Heart right ventricle (tissue), 16 donors: ENCODE measurements at regions not wholly inside any gene's neighbourhood (a gene's known extent, or its start where the extent isn't known, plus 50 kb on each side); places are given as distances from the start of the nearest gene placed in this dataset.

Experiments
- ATAC-seq, 8 donors: fragments of 200-7000 bp; cut with Tn5 transposase; one replicate each; pipeline ENCODE4 v1.9.1; 2020; ENCODE audit warnings: mild to moderate bottlenecking in 8 of 8, moderate library complexity in 8 of 8, moderate number of reproducible peaks in 1 of 8
- DNase-seq, 2 donors: peaks; one replicate each; pipeline ENCODE4 v3.0.0-alpha.2; 2020
- H3K27ac ChIP-seq, 10 donors: fragments of 200-600 bp; sonication (generic) in 2 of 10; one replicate each; pipeline versions ENCODE4 v1.5.0 to v1.8.0; 2020 to 2022; ENCODE audit warnings: mild to moderate bottlenecking in 3 of 10
- H3K27me3 ChIP-seq, 7 donors: fragments of 200-600 bp; one replicate each; pipeline ENCODE4 v1.8.0; 2021 to 2022; ENCODE audit warnings: mild to moderate bottlenecking in 2 of 7
- H3K36me3 ChIP-seq, 9 donors: fragments of 200-600 bp; sonication (generic) in 1 of 9; one replicate each; pipeline versions ENCODE4 v1.5.0 to v1.8.0; 2020 to 2022; ENCODE audit warnings: mild to moderate bottlenecking in 2 of 9
- H3K4me1 ChIP-seq, 9 donors: fragments of 200-600 bp; sonication (generic) in 1 of 9; one replicate each; pipeline versions ENCODE4 v1.5.0 to v1.8.0; 2020 to 2022; ENCODE audit warnings: mild to moderate bottlenecking in 4 of 9
- H3K4me3 ChIP-seq, 10 donors: fragments of 200-600 bp; sonication (generic) in 2 of 10; one replicate each; pipeline versions ENCODE4 v1.5.0 to v1.8.0; 2020 to 2022; ENCODE audit warnings: mild to moderate bottlenecking in 7 of 10, moderate library complexity in 2 of 10
- H3K9me3 ChIP-seq, 11 donors: fragments of 200-600 bp in 10 of 11; sonication (generic) in 2 of 11; one replicate each; pipeline versions ENCODE4 v1.5.0 to v1.8.0; 2013 to 2022; ENCODE audit warnings: mild to moderate bottlenecking in 2 of 11, control low read depth in 1 of 11, moderate library complexity in 1 of 11
- WGBS, 2 donors: extraction: QIAGEN DNeasy Blood & Tissue Kit; methylation state at CpG; one replicate each; pipeline ENCODE4 v1.1.7; 2013; ENCODE audit warnings: inconsistent platforms in 1 of 2; 5-methylcytosine and 5-hydroxymethylcytosine counted together
- intact Hi-C, 10 donors: fragments of 100-400 bp; cut with DNase I; formaldehyde crosslinking; loops; one replicate each; pipeline versions ENCODE4 v1.11.1 to v1.14.2; 2022
- TF ChIP-seq, protein P1 (sequence below), 9 donors: fragments of 200-600 bp; sonication (generic) in 2 of 9; IDR thresholded peaks; one replicate each; pipeline versions ENCODE4 v1.5.0 to v1.8.0; 2021 to 2022; ENCODE audit warnings: antibody characterized with exemption in 9 of 9, mild to moderate bottlenecking in 5 of 9, moderate library complexity in 1 of 9
- donor health status: Arrhythmogenic right ventricular cardiomyopathy.
- donor health status: ischemic (EF 13 %, LVEDD 7.1; RV severe dilation, severe dysfunction).
- donor health status: healthy with polysubstance abuse.
- donor health status: DM: no; HTN: yes; CAD: no.
- donor health status: DM: no; HTN: no; CAD: no.
- donor health status: ischemic (EF 25% LVEDD 6.9; RV normal size, moderate dysfunction).
- donor health status: ischemic (EF 25% LVEDD 5.7; RV mildly dilated, moderate dysfunction).
- donor health status: healthy.
- donor health status: DM: yes; HTN: yes; CAD: no.
- donor health status: Ischemic cardiomyopathy.
- donor health status: ischemic (EF 35%, LVEDD 5.7; RV mildly dilated, moderate dysfunction).
- donor health status: nonischemic (EF 11% LVEDD 7.7; RV severe dilation, severe dysfunction).
- donor health status: DM: yes; HTN: yes; CAD: no.
- donor health status: PGD.
- donor health status: ischemic (EF 29% LVEDD 5.4; RV normal size, mild dysfunction).
- donor health status: nonischemic (EF 23%, LVEDD 6.1; RV moderate dilation, normal function).

GRCh38 chr6:44525761-44526351, 138.3 kb downstream of the CDC5L start:
- Histone ChIP-seq H3K9me3 (peaks cover 0 to 26% (median 5%) of the 10 kb centered on the region in 11 donors), H3K4me1 (no peaks in the 10 kb centered on the region), H3K27ac (no peak overlapping the region), H3K27me3 (peaks cover 0 to 12% (median 5%) of the 10 kb centered on the region in 7 donors), H3K36me3 (no peaks in the 10 kb centered on the region), H3K4me3 (no peak overlapping the region)
- no peak for DNase-seq
- TF ChIP-seq, protein P1, sequence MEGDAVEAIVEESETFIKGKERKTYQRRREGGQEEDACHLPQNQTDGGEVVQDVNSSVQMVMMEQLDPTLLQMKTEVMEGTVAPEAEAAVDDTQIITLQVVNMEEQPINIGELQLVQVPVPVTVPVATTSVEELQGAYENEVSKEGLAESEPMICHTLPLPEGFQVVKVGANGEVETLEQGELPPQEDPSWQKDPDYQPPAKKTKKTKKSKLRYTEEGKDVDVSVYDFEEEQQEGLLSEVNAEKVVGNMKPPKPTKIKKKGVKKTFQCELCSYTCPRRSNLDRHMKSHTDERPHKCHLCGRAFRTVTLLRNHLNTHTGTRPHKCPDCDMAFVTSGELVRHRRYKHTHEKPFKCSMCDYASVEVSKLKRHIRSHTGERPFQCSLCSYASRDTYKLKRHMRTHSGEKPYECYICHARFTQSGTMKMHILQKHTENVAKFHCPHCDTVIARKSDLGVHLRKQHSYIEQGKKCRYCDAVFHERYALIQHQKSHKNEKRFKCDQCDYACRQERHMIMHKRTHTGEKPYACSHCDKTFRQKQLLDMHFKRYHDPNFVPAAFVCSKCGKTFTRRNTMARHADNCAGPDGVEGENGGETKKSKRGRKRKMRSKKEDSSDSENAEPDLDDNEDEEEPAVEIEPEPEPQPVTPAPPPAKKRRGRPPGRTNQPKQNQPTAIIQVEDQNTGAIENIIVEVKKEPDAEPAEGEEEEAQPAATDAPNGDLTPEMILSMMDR (IDR thresholded peaks at IDR 0.05), result no peak
- no peak for ATAC-seq
- 87 to 89% methylated on average over 9 of the region's 9 CpGs for WGBS, 2 donors
- intact Hi-C loops, result no loop called here

DNA sequence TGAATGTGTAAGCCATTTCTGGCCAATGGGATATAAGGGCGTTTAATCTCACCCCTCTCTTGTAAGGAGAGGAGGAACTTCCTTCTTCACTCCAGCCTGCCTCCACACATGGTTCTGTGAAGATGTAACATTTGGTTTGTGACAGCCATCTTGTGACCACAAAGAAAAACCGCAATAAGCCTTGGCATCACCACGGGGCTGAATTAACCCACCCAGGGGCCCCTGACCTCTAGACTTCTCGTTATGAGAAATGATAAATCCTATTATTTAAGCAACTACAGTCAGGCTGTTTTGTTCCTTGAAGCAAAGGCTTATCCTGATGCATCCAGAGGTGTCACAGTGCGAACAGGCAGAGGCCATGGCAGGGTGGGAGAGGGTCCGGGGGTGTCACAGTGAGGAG, 139.7 kb downstream of the CDC5L start:
- 70 to 77% methylated on average over 6 of the region's 6 CpGs for WGBS, 2 donors

DNA sequence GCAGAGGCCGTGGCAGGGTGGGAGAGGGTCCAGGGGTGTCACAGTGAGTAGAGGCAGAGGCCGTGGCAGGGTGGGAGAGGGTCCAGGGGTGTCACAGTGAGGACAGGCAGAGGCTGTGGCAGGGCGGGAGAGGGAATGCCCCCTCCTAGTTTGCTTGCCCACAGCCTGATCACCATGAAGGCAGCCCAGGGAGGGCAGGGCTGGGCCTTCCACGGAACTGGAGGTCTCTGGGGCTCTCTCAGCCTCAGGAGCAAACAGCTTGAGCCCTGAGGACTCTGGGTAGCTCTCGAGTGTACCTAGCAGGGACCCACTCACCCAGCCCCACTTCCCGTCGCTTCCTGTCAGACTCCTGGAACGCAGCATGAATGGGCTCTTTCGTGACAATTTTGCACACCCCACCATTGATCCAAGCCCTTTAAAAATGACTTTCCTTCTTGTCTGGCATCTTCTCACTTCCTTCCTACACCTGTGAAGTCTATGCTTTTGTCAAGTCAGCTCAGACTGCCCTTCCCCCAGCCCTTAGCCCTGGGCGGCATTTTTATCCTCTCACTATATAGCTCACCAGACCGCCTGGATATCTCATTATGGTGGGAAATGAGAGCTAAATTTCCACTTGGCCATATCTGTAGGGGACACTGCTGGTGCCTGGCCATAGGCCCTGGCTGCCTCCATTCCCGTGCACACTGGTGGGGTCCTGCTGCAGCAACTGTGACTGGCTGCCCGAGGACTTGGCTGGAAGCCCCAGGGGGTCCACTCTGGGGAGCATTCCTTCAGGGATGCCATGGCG, 140.3 kb downstream of the CDC5L start:
- H3K4me3 ChIP-seq, result no peak overlapping the region
- DNase-seq, result no peak
- no peak overlapping the region for H3K27ac ChIP-seq
- no peak for ATAC-seq
- H3K27me3 ChIP-seq, result peaks cover 0 to 13% (median 0%) of the 10 kb centered on the region in 7 donors
- WGBS, 2 donors, result 69 to 72% methylated on average over 14 of the region's 14 CpGs
- intact Hi-C loops, result no loop called here
- H3K9me3 ChIP-seq, result peaks cover 0 to 11% (median 0%) of the 10 kb centered on the region in 11 donors
- H3K4me1 ChIP-seq, result no peaks in the 10 kb centered on the region
- TF ChIP-seq, protein P1 (IDR thresholded peaks at IDR 0.05), result no peak
- H3K36me3 ChIP-seq, result no peaks in the 10 kb centered on the region

More for the DNA sequence above, 139.7 kb downstream of the CDC5L start:
- Histone ChIP-seq H3K27me3 (peaks cover 0 to 13% (median 0%) of the 10 kb centered on the region in 7 donors), H3K4me3 (no peak overlapping the region), H3K27ac (no peak overlapping the region), H3K9me3 (peaks cover 0 to 13% (median 0%) of the 10 kb centered on the region in 11 donors), H3K36me3 (no peaks in the 10 kb centered on the region), H3K4me1 (no peaks in the 10 kb centered on the region)
- no peak for DNase-seq
- no peak for ATAC-seq
- intact Hi-C loops, result no loop called here
- TF ChIP-seq, protein P1 (IDR thresholded peaks at IDR 0.05), result no peak

DNA sequence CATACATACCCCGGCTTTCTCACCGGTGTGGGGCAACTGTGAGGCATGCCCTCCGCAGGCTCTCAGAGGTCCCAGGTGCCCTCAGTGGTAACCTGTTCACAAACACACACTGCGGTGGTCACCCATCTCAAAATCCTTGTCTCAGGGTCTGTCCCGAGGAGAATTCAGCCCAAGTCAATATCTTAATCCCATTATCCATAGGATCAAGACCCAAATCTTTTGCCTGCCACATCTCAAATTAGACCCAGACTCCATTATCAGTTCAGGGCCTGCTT, 140.8 kb downstream of the CDC5L start:
- intact Hi-C loops, result no loop called here
- H3K27me3 ChIP-seq, result peaks cover 0 to 13% (median 0%) of the 10 kb centered on the region in 7 donors
- ATAC-seq (no peak), DNase-seq (no peak)
- H3K36me3 ChIP-seq, result no peaks in the 10 kb centered on the region
- H3K4me3 ChIP-seq, result no peak overlapping the region
- H3K4me1 ChIP-seq, result no peaks in the 10 kb centered on the region
- 80% methylated on average over 5 of the region's 5 CpGs for WGBS, 2 donors
- TF ChIP-seq, protein P1 (IDR thresholded peaks at IDR 0.05), result no peak
- peaks cover 0 to 11% (median 0%) of the 10 kb centered on the region in 11 donors for H3K9me3 ChIP-seq
- no peak overlapping the region for H3K27ac ChIP-seq
